Naive thymus-derived CD8-positive, alpha-beta T cell (primary cell): ENCODE measurements at regions not wholly inside any gene's neighbourhood (a gene's known extent, or its start where the extent isn't known, plus 50 kb on each side); places are given as distances from the start of the nearest gene placed in this dataset.

ENCODE experiments used
- ATAC-seq, 2 donors: fragments of 150-1000 bp; cut with Tn5 transposase in 1 of 2; sonication (Bioruptor Pico), chemical (Tn5 transposase) in 1 of 2; 1 replicate in 1 of 2; 2 replicates in 1 of 2; pipeline ENCODE4 v1.10.0; 2021; ENCODE audit warnings: mild to moderate bottlenecking in 2 of 2, moderate library complexity in 2 of 2
- POLR2A ChIA-PET: fragments of 350-600 bp; sonication (Branson Sonifier 250); formaldehyde crosslinking; loops from one replicate; lab custom pipeline; 2021; ENCODE audit warnings: antibody characterized with exemption; lab: Charles Lee
- DNase-seq, 10 donors: peaks; one replicate each; pipeline versions ENCODE4 v3.0.0 to v3.0.0-alpha.2; 2020 to 2022
- H3K27ac Mint-ChIP-seq, 10 donors: one replicate each; pipeline ENCODE4 v1.8.0; 2020 to 2022; ENCODE audit warnings: mild to moderate bottlenecking in 10 of 10, mixed read lengths in 10 of 10, moderate library complexity in 4 of 10, inconsistent platforms in 1 of 10
- H3K27me3 Mint-ChIP-seq, 5 donors: one replicate each; pipeline ENCODE4 v1.8.0; 2021 to 2022; ENCODE audit warnings: mixed read lengths in 5 of 5
- H3K36me3 Mint-ChIP-seq, 3 donors: one replicate each; pipeline ENCODE4 v1.8.0; 2020 to 2022; ENCODE audit warnings: mixed read lengths in 3 of 3, mild to moderate bottlenecking in 2 of 3, inconsistent platforms in 1 of 3
- H3K4me1 Mint-ChIP-seq, 4 donors: one replicate each; pipeline ENCODE4 v1.8.0; 2021 to 2022; ENCODE audit warnings: mixed read lengths in 4 of 4
- H3K4me3 Mint-ChIP-seq, 10 donors: one replicate each; pipeline ENCODE4 v1.8.0; 2020 to 2022; ENCODE audit warnings: mild to moderate bottlenecking in 10 of 10, mixed read lengths in 10 of 10, moderate library complexity in 6 of 10, inconsistent platforms in 1 of 10
- H3K9me3 Mint-ChIP-seq, 9 donors: one replicate each; pipeline ENCODE4 v1.8.0; 2020 to 2022; ENCODE audit warnings: mixed read lengths in 9 of 9, mild to moderate bottlenecking in 3 of 9, inconsistent platforms in 1 of 9, moderate library complexity in 1 of 9

DNA sequence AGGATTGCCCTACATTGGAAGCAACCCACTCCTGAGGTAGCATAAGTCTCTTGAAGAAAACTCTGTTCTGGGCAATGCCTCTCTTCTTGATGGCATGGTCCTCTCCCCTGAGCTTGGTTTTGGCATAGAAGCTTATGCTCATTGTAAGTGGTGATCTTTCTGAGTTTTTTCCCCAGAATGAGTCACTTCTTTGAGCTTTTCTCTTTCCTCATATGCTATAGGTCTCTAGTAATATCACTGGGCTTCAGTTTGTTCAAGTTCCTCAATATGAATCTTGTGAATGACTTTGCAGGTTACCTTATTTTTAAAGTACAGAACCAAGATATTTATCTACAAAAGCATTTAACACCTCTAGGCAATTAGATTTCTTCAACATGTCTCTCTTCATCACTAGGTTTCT lies 76.5 kb upstream of the ATG10 start:
- no peak for DNase-seq
- POLR2A ChIA-PET, result no interaction called here
- Mint-ChIP-seq H3K36me3 (peaks cover 0 to 19% (median 5%) of the 10 kb centered on the region in 3 donors), H3K4me1 (peaks cover 0 to 6% (median 0%) of the 10 kb centered on the region in 4 donors), H3K9me3 (peaks cover 0 to 29% (median 6%) of the 10 kb centered on the region in 9 donors), H3K4me3 (no peak overlapping the region), H3K27me3 (no peaks in the 10 kb centered on the region), H3K27ac (no peak overlapping the region)
- ATAC-seq, result no peak

- no peak for DNase-seq
- Mint-ChIP-seq H3K27ac (no peak overlapping the region), H3K27me3 (no peaks in the 10 kb centered on the region), H3K4me1 (peaks cover 0 to 6% (median 0%) of the 10 kb centered on the region in 4 donors), H3K36me3 (peaks cover 0 to 17% (median 11%) of the 10 kb centered on the region in 3 donors), H3K9me3 (peaks cover 0 to 26% (median 7%) of the 10 kb centered on the region in 9 donors), H3K4me3 (no peak overlapping the region)
- POLR2A ChIA-PET, result no interaction called here
- ATAC-seq, result no peak
These were observed 77.9 kb upstream of the ATG10 start for GRCh38 chr5:81893961-81894360.

DNA sequence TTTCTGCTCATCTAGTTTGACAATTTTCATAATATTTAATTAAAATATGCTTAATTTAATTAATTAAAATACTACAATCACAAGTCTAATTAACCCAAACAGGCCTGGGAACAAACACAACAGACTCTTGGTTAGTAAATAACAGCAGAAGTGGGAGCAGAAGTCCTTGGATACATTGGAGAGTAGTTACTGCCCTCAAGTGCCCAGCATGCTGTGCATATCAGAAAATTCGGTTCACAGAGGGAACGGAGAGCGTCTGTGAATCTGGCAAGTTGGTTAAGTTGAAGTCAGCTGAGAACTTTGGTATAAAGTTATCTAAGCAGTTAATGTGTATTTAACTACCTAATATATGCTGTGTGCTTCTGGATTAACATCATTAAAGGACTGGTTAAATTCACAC lies 87.0 kb upstream of the ATG10 start:
- Mint-ChIP-seq H3K36me3 (peaks cover 0 to 2% (median under 1%) of the 10 kb centered on the region in 3 donors), H3K27ac (no peak overlapping the region), H3K4me1 (no peaks in the 10 kb centered on the region), H3K9me3 (peaks cover 0 to 4% (median 0%) of the 10 kb centered on the region in 9 donors), H3K27me3 (no peaks in the 10 kb centered on the region), H3K4me3 (no peak overlapping the region)
- POLR2A ChIA-PET, result no interaction called here
- ATAC-seq, result no peak
- DNase-seq, result no peak

GRCh38 chr5:81883371-81883770 lies 88.5 kb upstream of the ATG10 start:
- ATAC-seq, result no peak
- Mint-ChIP-seq H3K27ac (peak overlapping the region in 1 of 10 donors; percentile 7), H3K27me3 (no peaks in the 10 kb centered on the region), H3K9me3 (no peaks in the 10 kb centered on the region), H3K36me3 (no peaks in the 10 kb centered on the region), H3K4me1 (no peaks in the 10 kb centered on the region), H3K4me3 (no peak overlapping the region)
- DNase-seq, result no peak
- POLR2A ChIA-PET, result no interaction called here

DNA sequence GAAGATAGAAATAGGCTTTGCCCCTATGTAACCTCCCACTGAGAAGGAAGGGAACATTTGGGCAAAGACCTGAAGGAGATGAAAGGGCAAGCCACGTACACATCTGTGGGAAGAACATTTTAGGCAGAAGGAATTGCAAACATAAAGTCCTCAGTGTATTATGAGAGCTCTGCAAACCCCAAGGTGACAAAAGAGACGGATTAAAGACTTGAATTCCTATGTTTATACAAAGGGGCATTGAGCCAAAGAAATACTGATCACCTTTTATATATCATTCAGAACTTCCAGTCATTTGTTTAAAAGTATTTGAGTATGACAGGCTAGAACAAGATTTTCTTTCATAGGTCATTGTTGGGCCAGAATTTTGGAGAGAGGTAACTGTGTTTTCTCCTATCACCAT lies 90.2 kb upstream of the ATG10 start:
- H3K27ac Mint-ChIP-seq, result no peak overlapping the region
- no peaks in the 10 kb centered on the region for H3K4me1 Mint-ChIP-seq
- H3K27me3 Mint-ChIP-seq, result peaks cover 0 to 3% (median 0%) of the 10 kb centered on the region in 5 donors
- POLR2A ChIA-PET, result no interaction called here
- no peaks in the 10 kb centered on the region for H3K9me3 Mint-ChIP-seq
- ATAC-seq (no peak), DNase-seq (no peak)
- no peaks in the 10 kb centered on the region for H3K36me3 Mint-ChIP-seq
- no peak overlapping the region for H3K4me3 Mint-ChIP-seq

GRCh38 chr5:81879936-81880335 lies 91.9 kb upstream of the ATG10 start:
- H3K9me3 Mint-ChIP-seq, result no peaks in the 10 kb centered on the region
- no peak for ATAC-seq
- DNase-seq, result no peak
- POLR2A ChIA-PET, result no interaction called here
- H3K4me3 Mint-ChIP-seq, result no peak overlapping the region
- H3K27ac Mint-ChIP-seq, result no peak overlapping the region
- no peaks in the 10 kb centered on the region for H3K4me1 Mint-ChIP-seq
- no peaks in the 10 kb centered on the region for H3K36me3 Mint-ChIP-seq
- H3K27me3 Mint-ChIP-seq, result peaks cover 0 to 3% (median 0%) of the 10 kb centered on the region in 5 donors

GRCh38 chr5:81878333-81878732 lies 93.5 kb upstream of the ATG10 start:
- H3K36me3 Mint-ChIP-seq, result no peaks in the 10 kb centered on the region

GRCh38 chr5:81866994-81867393 lies 104.8 kb upstream of the ATG10 start:
- H3K9me3 Mint-ChIP-seq, result no peaks in the 10 kb centered on the region
- POLR2A ChIA-PET, result no interaction called here
- H3K27me3 Mint-ChIP-seq, result no peaks in the 10 kb centered on the region
- peaks cover 0 to 3% (median 0%) of the 10 kb centered on the region in 4 donors for H3K4me1 Mint-ChIP-seq
- ATAC-seq (no peak), DNase-seq (no peak)
- no peaks in the 10 kb centered on the region for H3K36me3 Mint-ChIP-seq
- H3K4me3 Mint-ChIP-seq, result no peak overlapping the region
- no peak overlapping the region for H3K27ac Mint-ChIP-seq

More at GRCh38 chr5:81878333-81878732, 93.5 kb upstream of the ATG10 start:
- ATAC-seq (no peak), DNase-seq (no peak)
- POLR2A ChIA-PET, result no interaction called here
- Mint-ChIP-seq H3K27ac (no peak overlapping the region), H3K4me1 (no peaks in the 10 kb centered on the region), H3K27me3 (peaks cover 0 to 3% (median 0%) of the 10 kb centered on the region in 5 donors), H3K9me3 (no peaks in the 10 kb centered on the region), H3K4me3 (no peak overlapping the region)

DNA sequence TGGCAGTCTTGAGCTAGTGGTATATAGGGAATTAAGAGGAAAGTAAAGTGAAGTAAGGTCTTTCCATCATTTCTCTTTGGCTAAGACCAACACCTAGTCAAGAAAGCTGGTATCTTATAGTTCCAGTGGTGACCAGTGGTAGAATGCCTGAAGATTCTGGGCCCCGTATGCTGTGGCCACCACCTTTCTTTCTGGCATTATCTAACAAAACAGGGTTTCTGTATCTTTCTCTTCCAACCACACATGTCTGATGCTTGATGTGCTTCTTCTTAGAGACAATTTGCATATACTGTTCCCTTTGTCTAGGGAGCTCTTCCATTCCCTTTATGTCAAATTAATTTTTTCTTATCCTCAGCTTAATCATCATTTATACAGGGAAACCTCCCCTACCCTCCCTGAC lies 109.9 kb upstream of the SSBP2 start:
- no peak overlapping the region for H3K27ac Mint-ChIP-seq
- POLR2A ChIA-PET, result interaction anchor here (0.9 kb wide), 1 partner anchor 9 kb away, joined by 5 read pairs; no protein-coding TSS in a partner anchor
- no peaks in the 10 kb centered on the region for H3K9me3 Mint-ChIP-seq
- no peak for DNase-seq
- no peaks in the 10 kb centered on the region for H3K27me3 Mint-ChIP-seq
- no peak overlapping the region for H3K4me3 Mint-ChIP-seq
- H3K4me1 Mint-ChIP-seq, result peaks cover 0 to 7% (median 4%) of the 10 kb centered on the region in 4 donors
- no peak for ATAC-seq
- no peaks in the 10 kb centered on the region for H3K36me3 Mint-ChIP-seq

DNA sequence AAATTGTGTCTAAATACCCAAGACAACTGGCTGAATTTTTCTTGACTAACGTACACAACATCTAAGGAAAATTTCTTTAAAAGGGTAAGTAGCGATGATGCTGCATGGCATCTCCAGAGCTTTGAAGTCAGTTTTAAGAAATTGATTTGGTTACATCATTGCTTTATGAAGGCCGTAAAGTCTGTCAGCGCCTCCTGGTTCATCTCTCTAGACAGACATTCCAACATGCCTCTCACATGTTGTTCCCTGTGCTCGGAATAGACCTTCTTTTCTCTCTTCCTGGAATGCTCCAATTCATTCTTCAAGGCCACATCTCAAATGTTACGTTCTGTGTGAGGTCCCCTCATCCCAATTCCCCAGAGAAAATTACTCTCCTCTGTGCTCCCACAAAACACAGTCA lies 108.7 kb upstream of the SSBP2 start:
- DNase-seq (no peak), ATAC-seq (no peak)
- Mint-ChIP-seq H3K4me3 (no peak overlapping the region), H3K4me1 (peaks cover 8 to 18% (median 11%) of the 10 kb centered on the region in 4 donors), H3K27me3 (no peaks in the 10 kb centered on the region), H3K36me3 (no peaks in the 10 kb centered on the region), H3K27ac (no peak overlapping the region), H3K9me3 (no peaks in the 10 kb centered on the region)
- POLR2A ChIA-PET, result no interaction called here

- Mint-ChIP-seq H3K9me3 (no peaks in the 10 kb centered on the region), H3K27me3 (no peaks in the 10 kb centered on the region), H3K27ac (peak overlapping the region in 1 of 10 donors; percentile 9), H3K36me3 (no peaks in the 10 kb centered on the region), H3K4me3 (no peak overlapping the region), H3K4me1 (peaks cover 17 to 39% (median 26%) of the 10 kb centered on the region in 4 donors)
- no peak for ATAC-seq
- POLR2A ChIA-PET, result interaction anchor here (0.6 kb wide), 1 partner anchor 109 kb away, joined by 3 read pairs; no protein-coding TSS in a partner anchor
- no peak for DNase-seq
These were observed 106.3 kb upstream of the SSBP2 start for GRCh38 chr5:81856948-81857928.

- Mint-ChIP-seq H3K4me3 (no peak overlapping the region), H3K4me1 (peaks cover 23 to 55% (median 38%) of the 10 kb centered on the region in 4 donors), H3K36me3 (no peaks in the 10 kb centered on the region), H3K27ac (peak overlapping the region in 4 of 10 donors; percentile 7 to 81 (median 36)), H3K27me3 (no peaks in the 10 kb centered on the region), H3K9me3 (no peaks in the 10 kb centered on the region)
- ATAC-seq (no peak), DNase-seq (no peak)
- POLR2A ChIA-PET, result interaction anchor here (1.0 kb wide), 1 partner anchor 115 kb away, joined by 4 read pairs; no protein-coding TSS in a partner anchor
These were observed 104.7 kb upstream of the SSBP2 start for GRCh38 chr5:81855591-81855990.

DNA sequence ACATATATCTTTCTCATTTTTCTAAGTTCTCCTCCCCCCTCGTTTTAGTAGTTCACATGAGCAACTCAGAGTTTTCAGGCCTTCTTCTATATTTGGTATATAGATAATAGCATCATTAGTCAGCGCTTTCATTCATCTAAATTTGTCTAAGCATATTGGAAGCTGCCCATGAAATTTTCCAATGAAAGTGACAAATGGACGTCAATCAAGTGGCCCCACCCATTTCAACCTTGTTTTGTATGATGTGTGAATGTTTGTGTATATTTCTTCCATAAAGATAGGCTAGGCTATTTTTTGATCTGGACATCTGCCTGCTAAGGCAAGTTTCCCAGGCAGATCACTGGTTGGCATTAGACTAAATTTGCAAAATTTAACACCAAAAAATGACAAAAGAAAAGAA lies 104.0 kb upstream of the SSBP2 start:
- no peak for DNase-seq
- peak overlapping the region in 5 of 10 donors; percentile 0 to 35 (median 15) for H3K27ac Mint-ChIP-seq
- POLR2A ChIA-PET, result no interaction called here
- H3K36me3 Mint-ChIP-seq, result no peaks in the 10 kb centered on the region
- H3K4me1 Mint-ChIP-seq, result peaks cover 29 to 62% (median 45%) of the 10 kb centered on the region in 4 donors
- H3K4me3 Mint-ChIP-seq, result no peak overlapping the region
- H3K27me3 Mint-ChIP-seq, result no peaks in the 10 kb centered on the region
- H3K9me3 Mint-ChIP-seq, result no peaks in the 10 kb centered on the region
- ATAC-seq, result no peak
